C4-2B (cell line): ENCODE measurements at regions not wholly inside any gene's neighbourhood (a gene's known extent, or its start where the extent isn't known, plus 50 kb on each side); places are given as distances from the start of the nearest gene placed in this dataset.

Experiments
- H3K27ac ChIP-seq: fragments of 450-650 bp; 2 replicates; pipeline ENCODE4 v1.5.1; 2017
- ZFX ChIP-seq: fragments of 450-650 bp; IDR thresholded peaks from 2 replicates; pipeline ENCODE4 v1.6.1; 2017
- TF ChIP-seq, protein P1 (sequence below): fragments of 450-650 bp; conservative IDR thresholded peaks from 2 replicates; pipeline ENCODE4 v1.5.1; 2017; ENCODE audit warnings: mild to moderate bottlenecking

DNA sequence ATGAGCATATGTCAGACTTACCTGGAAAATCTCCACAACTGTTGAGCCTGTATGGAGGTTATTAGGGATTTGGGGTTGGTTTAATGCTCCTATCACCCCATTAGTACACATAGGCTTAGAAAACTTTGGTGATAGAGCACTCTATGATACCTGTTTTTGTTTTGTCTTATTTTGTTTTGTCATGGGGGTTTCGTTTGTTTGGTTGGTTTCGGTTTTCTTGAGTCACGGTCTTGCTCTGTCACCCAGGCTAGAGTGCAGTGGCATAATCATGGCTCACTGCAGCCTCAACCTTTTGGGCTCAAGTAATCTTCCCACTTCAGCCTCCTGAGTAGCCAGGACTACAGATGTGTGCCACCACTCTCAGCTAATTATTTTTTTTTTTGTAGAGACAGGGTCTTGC is 70.0 kb downstream of the MZT1 start:
- H3K27ac ChIP-seq = no peak overlapping the region
- TF ChIP-seq, protein P1, sequence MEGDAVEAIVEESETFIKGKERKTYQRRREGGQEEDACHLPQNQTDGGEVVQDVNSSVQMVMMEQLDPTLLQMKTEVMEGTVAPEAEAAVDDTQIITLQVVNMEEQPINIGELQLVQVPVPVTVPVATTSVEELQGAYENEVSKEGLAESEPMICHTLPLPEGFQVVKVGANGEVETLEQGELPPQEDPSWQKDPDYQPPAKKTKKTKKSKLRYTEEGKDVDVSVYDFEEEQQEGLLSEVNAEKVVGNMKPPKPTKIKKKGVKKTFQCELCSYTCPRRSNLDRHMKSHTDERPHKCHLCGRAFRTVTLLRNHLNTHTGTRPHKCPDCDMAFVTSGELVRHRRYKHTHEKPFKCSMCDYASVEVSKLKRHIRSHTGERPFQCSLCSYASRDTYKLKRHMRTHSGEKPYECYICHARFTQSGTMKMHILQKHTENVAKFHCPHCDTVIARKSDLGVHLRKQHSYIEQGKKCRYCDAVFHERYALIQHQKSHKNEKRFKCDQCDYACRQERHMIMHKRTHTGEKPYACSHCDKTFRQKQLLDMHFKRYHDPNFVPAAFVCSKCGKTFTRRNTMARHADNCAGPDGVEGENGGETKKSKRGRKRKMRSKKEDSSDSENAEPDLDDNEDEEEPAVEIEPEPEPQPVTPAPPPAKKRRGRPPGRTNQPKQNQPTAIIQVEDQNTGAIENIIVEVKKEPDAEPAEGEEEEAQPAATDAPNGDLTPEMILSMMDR = no peak
- no peak for TF ChIP-seq ZFX

DNA sequence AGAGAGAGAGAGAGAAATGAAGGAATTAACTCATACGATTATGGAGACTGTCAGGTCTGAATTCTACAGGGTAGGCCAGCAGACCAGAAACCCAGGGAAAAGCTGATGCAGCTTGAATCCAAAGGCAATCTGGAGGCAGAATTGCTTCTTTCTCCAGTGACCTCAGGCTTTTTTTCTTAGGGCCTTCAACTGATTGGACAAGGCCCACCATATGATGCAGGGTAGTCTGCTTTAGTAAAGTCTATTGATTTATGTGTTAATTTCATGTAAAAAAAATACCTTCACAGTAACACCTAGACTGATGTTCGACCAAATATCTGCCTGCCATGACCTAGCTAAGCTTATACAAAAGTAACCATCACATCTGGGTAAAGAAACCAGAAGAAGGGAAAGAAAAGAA is 71.1 kb downstream of the MZT1 start:
- TF ChIP-seq ZFX = no peak
- TF ChIP-seq, protein P1 = no peak
- H3K27ac ChIP-seq = no peak overlapping the region

DNA sequence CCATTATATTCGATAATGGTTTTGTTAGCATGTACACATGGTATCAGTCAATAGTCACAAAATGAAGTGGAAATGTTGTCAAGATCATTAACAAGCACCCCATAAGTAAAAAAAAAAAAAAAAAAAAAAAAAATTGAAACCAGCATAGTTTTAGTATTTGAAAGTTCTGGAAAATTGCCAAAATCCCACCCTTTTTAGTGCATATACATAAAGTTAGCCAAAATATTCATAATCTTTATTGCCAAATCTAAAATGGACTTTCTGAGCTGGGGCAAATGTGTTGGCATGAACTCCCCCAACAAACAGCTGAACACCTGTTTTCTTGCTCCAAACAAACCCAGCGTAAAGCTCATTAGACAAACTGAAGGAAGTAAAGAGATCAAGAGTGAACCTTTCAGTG is 73.9 kb downstream of the MZT1 start:
- H3K27ac ChIP-seq = no peak overlapping the region

DNA sequence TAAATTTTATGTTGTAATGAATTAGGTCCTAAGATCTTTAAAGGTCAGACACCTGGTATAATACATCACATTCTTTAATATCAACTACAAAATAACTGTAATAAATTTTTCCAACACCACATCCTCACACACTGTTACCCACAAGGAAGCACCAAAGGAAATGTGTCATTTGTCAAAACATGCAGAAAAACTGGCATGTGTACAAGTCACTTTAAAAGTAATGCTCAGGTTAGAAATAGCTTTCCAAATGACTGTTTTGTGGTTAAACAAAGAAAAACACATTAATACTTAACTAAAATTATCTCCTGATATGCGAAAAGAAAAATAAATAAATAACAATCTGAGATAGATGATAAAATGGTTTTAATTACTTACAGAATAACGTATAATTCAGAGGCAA is 74.7 kb downstream of the MZT1 start:
- TF ChIP-seq ZFX = no peak
- TF ChIP-seq, protein P1 = no peak
- no peak overlapping the region for H3K27ac ChIP-seq

More for the DNA sequence above, 73.9 kb downstream of the MZT1 start:
- no peak for TF ChIP-seq ZFX
- TF ChIP-seq, protein P1 = no peak

DNA sequence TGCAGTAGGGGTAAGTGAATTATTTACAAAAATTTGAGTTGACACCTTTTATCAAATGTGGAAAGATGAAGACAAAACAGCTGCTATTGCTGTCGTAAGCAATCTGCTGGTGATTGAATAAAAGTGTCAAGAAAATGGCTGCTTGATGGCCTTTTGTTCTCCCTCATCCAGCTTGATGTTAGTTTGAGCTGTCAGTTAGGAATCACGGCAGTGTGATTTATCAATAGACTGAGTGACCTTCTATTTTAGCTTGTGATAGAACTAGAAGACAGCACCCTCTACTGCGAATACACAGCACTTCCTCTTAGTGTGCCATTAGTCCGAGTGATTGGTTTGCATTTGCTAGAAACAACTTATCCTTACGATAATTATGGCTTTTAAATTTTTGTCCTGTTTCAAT is 76.3 kb downstream of the MZT1 start:
- no peak overlapping the region for H3K27ac ChIP-seq
- TF ChIP-seq, protein P1 = peak; percentile 24
- no peak for TF ChIP-seq ZFX

DNA sequence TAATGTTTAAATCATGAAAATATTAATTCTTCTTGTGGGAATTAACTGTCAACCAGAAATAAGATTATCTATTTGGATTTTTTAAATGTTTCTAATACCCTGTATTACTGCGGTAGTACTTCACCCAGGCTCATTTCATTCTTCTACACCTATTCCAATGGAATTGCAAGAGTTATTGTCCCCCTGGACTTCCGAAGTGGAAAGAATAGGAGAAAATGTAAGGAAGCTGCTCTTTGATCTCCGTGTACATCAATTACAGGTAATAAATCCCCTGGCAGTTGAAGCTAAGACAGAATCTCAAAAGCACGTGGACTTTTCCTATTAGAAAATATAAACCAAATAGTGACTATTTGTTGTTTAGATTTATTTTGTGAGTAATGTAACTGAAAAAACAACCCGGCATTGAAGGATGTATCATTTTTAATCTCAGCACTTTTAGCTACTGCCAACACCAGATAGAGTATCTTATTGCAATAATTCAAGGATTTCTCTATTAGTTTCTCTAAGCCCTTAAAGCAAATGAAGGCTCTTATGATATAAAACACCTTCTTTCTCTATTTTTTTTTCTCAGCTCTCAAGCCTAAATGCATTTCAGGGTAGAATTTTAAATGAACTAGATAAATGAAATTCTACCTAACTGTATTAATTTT is 77.3 kb downstream of the MZT1 start:
- no peak overlapping the region for H3K27ac ChIP-seq
- TF ChIP-seq, protein P1 = no peak
- TF ChIP-seq ZFX = no peak

DNA sequence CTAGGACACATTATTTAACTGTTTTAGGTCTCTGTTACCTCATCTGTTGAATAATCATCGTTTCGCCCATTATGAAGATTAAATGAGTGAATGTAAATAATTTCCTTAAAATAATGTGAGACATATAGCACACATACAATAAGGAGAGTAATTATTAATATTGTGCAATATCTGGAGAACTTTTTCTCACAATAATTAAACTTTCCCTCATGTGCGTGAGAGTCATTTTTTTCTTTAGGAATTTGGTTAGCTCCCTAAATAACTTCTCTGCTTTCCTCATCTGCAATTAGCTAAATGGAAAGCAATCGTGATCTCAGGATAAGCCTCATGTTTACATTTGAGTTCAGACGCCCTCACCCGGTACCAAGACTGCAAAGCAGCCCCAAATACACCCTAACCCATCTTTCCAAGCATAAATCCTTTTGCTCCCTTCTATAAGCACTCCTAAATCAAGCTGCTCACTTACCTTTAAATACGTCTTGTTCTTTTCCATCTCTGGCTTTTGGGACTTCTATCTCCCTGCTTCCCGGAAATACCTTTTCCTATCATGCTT is 78.8 kb downstream of the MZT1 start:
- no peak for TF ChIP-seq ZFX
- TF ChIP-seq, protein P1 = peak; percentile 27
- H3K27ac ChIP-seq = no peak overlapping the region
